PC-9 (cell line): ENCODE measurements at regions not wholly inside any gene's neighbourhood (a gene's known extent, or its start where the extent isn't known, plus 50 kb on each side); places are given as distances from the start of the nearest gene placed in this dataset.

Source experiments
- EZH2 ChIP-seq: fragments of 200-600 bp; sonication (generic); IDR thresholded peaks from 2 replicates; pipeline ENCODE4 v1.8.0; 2017; ENCODE audit warnings: antibody characterized with exemption, low read depth
- TF ChIP-seq, protein P1 (sequence below): fragments of 200-600 bp; sonication (generic); conservative IDR thresholded peaks from 2 replicates; pipeline ENCODE4 v1.6.1; 2017; ENCODE audit warnings: mixed run types, antibody characterized with exemption, mild to moderate bottlenecking, moderate library complexity

DNA sequence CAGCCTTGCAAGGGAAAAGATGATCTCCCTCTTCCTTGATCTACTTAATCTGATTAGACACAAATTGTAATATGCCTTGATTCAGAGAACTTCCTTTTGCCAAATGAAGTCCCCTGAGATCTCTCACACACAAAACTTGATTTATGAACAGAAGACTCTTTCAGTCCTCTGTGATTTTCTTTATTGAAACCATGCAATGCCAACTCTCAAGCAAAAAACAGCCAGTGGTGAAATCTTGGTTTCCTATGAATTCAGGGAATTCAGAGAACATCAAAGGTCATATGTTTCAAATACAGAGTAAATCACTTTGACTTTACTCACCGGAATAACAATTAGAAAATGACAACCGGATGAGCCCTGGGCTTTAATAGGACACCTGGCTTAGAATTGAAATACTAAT is 211.7 kb downstream of the ABHD5 start:
- TF ChIP-seq EZH2: no peak
- TF ChIP-seq, protein P1, sequence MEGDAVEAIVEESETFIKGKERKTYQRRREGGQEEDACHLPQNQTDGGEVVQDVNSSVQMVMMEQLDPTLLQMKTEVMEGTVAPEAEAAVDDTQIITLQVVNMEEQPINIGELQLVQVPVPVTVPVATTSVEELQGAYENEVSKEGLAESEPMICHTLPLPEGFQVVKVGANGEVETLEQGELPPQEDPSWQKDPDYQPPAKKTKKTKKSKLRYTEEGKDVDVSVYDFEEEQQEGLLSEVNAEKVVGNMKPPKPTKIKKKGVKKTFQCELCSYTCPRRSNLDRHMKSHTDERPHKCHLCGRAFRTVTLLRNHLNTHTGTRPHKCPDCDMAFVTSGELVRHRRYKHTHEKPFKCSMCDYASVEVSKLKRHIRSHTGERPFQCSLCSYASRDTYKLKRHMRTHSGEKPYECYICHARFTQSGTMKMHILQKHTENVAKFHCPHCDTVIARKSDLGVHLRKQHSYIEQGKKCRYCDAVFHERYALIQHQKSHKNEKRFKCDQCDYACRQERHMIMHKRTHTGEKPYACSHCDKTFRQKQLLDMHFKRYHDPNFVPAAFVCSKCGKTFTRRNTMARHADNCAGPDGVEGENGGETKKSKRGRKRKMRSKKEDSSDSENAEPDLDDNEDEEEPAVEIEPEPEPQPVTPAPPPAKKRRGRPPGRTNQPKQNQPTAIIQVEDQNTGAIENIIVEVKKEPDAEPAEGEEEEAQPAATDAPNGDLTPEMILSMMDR: no peak
